Activated CD4-positive, alpha-beta T cell treated with anti-CD3 and anti-CD28 coated beads for 36 hours (primary cell): ENCODE measurements at regions not wholly inside any gene's neighbourhood (a gene's known extent, or its start where the extent isn't known, plus 50 kb on each side); places are given as distances from the start of the nearest gene placed in this dataset.
"Not testable (repeated sequence)": the region's sequence is repeated elsewhere in the genome, so short reads cannot be mapped to it uniquely, and the experiment has no call there.

Experiments
- ATAC-seq: fragments of 200-7000 bp; cut with Tn5 transposase; one replicate; pipeline ENCODE4 v1.10.0; 2021; ENCODE audit warnings: mild to moderate bottlenecking, moderate library complexity
- CTCF ChIA-PET: fragments of 350-600 bp; sonication (Branson Sonifier 250); formaldehyde crosslinking; loops from one replicate; lab custom pipeline; 2021; ENCODE audit warnings: antibody characterized with exemption; lab: Charles Lee
- POLR2A ChIA-PET: fragments of 350-600 bp; sonication (Branson Sonifier 250); formaldehyde crosslinking; loops from one replicate; lab custom pipeline; 2021; ENCODE audit warnings: antibody characterized with exemption, inconsistent platforms; lab: Charles Lee
- DNase-seq: peaks from one replicate; pipeline ENCODE4 v3.0.0-alpha.2; 2020
- H3K27ac Mint-ChIP-seq: one replicate; pipeline ENCODE4 v1.8.0; 2021; ENCODE audit warnings: mixed read lengths
- H3K27me3 Mint-ChIP-seq: one replicate; pipeline ENCODE4 v1.8.0; 2021; ENCODE audit warnings: mixed read lengths
- H3K36me3 Mint-ChIP-seq: one replicate; pipeline ENCODE4 v1.8.0; 2021; ENCODE audit warnings: low read depth, mixed read lengths
- H3K4me1 Mint-ChIP-seq: one replicate; pipeline ENCODE4 v1.8.0; 2021; ENCODE audit warnings: mixed read lengths
- H3K4me3 Mint-ChIP-seq: one replicate; pipeline ENCODE4 v1.8.0; 2021; ENCODE audit warnings: mild to moderate bottlenecking, moderate library complexity, mixed read lengths
- H3K9me3 Mint-ChIP-seq: one replicate; pipeline ENCODE4 v1.8.0; 2021; ENCODE audit warnings: low read depth, mixed read lengths
- intact Hi-C, 2 experiments: fragments of 100-400 bp; cut with DNase I in 1 of 2; cut with micrococcal nuclease in 1 of 2; formaldehyde crosslinking; loops; one replicate each; pipeline versions ENCODE4 v1.14.2 to v1.15.1; 2022 to 2024; cut with DNase I, micrococcal nuclease

GRCh38 chr2:211204456-211204855 lies 648.1 kb downstream of the CPS1 start:
- DNase-seq (no peak), ATAC-seq (no peak)
- H3K27me3 Mint-ChIP-seq = no peaks in the 10 kb centered on the region
- ChIA-PET CTCF (no interaction called here), POLR2A (no interaction called here)
- intact Hi-C loops = no loop called here
- no peak overlapping the region for H3K4me3 Mint-ChIP-seq
- H3K27ac Mint-ChIP-seq = no peak overlapping the region
- no peaks in the 10 kb centered on the region for H3K9me3 Mint-ChIP-seq
- H3K4me1 Mint-ChIP-seq = no peaks in the 10 kb centered on the region
- H3K36me3 Mint-ChIP-seq = no peaks in the 10 kb centered on the region

DNA sequence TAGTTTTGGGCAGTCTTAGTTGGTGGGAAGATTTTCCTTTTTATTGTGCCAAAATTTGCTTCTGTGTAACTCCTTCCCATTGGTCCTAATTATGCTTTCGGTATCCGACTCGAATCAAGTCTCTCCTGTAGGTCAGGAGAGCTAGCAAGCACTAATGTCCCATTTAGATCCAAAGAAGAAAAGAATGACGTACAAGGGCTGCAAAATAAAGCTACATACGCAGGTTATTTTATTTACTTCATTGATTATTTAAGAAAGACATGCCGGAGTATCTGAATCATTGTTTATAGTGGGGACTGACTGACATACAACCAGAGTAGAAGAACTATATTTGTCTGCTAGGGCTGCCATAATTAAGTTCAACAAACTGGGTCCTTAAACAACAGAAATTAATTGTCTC lies 648.5 kb downstream of the CPS1 start:
- POLR2A ChIA-PET = no interaction called here
- ATAC-seq (no peak), DNase-seq (no peak)
- CTCF ChIA-PET = no interaction called here
- Mint-ChIP-seq H3K4me3 (no peak overlapping the region), H3K4me1 (no peaks in the 10 kb centered on the region), H3K36me3 (no peaks in the 10 kb centered on the region), H3K27ac (no peak overlapping the region), H3K27me3 (no peaks in the 10 kb centered on the region), H3K9me3 (no peaks in the 10 kb centered on the region)
- intact Hi-C loops = no loop called here

- H3K27me3 Mint-ChIP-seq = no peaks in the 10 kb centered on the region
- DNase-seq = no peak
- intact Hi-C loops = no loop called here
- ATAC-seq = no peak
- H3K27ac Mint-ChIP-seq = no peak overlapping the region
- H3K4me1 Mint-ChIP-seq = no peaks in the 10 kb centered on the region
- H3K36me3 Mint-ChIP-seq = no peaks in the 10 kb centered on the region
- H3K4me3 Mint-ChIP-seq = no peak overlapping the region
- CTCF ChIA-PET = no interaction called here
- H3K9me3 Mint-ChIP-seq = no peaks in the 10 kb centered on the region
- POLR2A ChIA-PET = no interaction called here
Measured at GRCh38 chr2:211205358-211205757, 649.0 kb downstream of the CPS1 start.

DNA sequence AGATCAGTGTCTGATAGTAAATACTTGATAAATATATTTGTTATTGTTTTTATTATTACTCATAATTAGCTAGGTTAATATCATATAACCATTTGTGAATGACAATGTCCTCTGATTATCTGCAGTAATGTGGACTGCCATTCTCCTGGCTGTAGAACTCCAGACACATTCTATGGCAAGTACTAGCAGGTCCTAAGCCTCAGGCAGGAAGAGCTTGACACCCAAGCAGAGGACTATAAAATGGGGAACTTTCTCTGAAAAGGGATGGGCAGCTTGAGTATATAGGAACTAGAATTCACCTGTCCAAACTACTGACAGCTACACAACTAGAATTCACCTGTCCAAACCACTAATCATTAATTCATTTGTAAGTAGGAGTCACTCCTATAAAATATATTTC lies 649.4 kb downstream of the CPS1 start:
- intact Hi-C loops = no loop called here
- DNase-seq (no peak), ATAC-seq (no peak)
- Mint-ChIP-seq H3K36me3 (no peaks in the 10 kb centered on the region), H3K27me3 (no peaks in the 10 kb centered on the region), H3K9me3 (no peaks in the 10 kb centered on the region), H3K4me1 (no peaks in the 10 kb centered on the region), H3K27ac (no peak overlapping the region), H3K4me3 (no peak overlapping the region)
- POLR2A ChIA-PET = no interaction called here
- CTCF ChIA-PET = no interaction called here

DNA sequence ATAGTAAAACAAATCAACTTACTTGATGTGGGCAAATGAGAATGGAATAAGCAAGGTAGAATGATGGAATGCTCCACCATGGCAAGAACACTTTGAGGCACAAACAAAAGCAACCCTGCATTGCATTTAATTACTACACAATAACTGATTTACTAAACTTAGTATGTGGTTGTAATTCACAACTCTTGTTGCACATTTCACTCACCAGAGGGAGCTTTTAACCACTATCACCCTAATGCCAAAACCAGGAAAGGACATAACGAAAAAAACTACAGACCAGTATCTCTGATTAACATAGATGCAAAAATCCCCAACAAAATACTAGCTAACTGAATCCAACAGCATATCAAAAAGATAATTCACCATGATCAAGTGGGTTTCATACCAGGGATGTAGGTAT lies 659.8 kb downstream of the CPS1 start:
- Mint-ChIP-seq H3K9me3 (peaks cover 9% of the 10 kb centered on the region), H3K4me1 (no peaks in the 10 kb centered on the region), H3K36me3 (no peaks in the 10 kb centered on the region), H3K27me3 (no peaks in the 10 kb centered on the region), H3K4me3 (no peak overlapping the region), H3K27ac (no peak overlapping the region)
- DNase-seq (no peak), ATAC-seq (no peak)
- ChIA-PET POLR2A (no interaction called here), CTCF (no interaction called here)
- intact Hi-C loops = no loop called here

DNA sequence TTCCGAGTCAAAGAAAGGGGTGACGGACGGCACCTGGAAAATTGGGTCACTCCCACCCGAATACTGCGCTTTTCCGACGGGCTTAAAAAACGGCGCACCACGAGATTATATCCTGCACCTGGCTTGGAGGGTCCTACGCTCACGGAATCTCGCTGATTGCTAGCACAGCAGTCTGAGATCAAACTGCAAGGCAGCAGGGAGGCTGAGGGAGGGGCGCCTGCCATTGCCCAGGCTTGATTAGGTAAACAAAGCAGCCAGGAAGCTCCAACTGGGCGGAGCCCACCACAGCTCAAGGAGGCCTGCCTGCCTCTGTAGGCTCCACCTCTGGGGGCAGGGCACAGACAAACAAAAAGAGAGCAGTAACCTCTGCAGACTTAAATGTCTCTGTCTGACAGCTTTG lies 663.1 kb downstream of the CPS1 start:
- H3K4me1 Mint-ChIP-seq, DNase-seq, H3K27ac Mint-ChIP-seq, POLR2A ChIA-PET, H3K9me3 Mint-ChIP-seq, H3K4me3 Mint-ChIP-seq, H3K36me3 Mint-ChIP-seq, intact Hi-C loops, H3K27me3 Mint-ChIP-seq, ATAC-seq, CTCF ChIA-PET: not testable (repeated sequence)

- H3K4me3 Mint-ChIP-seq = no peak overlapping the region
- H3K27ac Mint-ChIP-seq = no peak overlapping the region
- intact Hi-C loops = no loop called here
- no peak for DNase-seq
- H3K27me3 Mint-ChIP-seq = no peaks in the 10 kb centered on the region
- no peaks in the 10 kb centered on the region for H3K36me3 Mint-ChIP-seq
- ATAC-seq = no peak
- H3K9me3 Mint-ChIP-seq = peaks cover 3% of the 10 kb centered on the region
- POLR2A ChIA-PET = no interaction called here
- H3K4me1 Mint-ChIP-seq = no peaks in the 10 kb centered on the region
- CTCF ChIA-PET = no interaction called here
Measured at GRCh38 chr2:211225784-211226183, 669.4 kb downstream of the CPS1 start.

DNA sequence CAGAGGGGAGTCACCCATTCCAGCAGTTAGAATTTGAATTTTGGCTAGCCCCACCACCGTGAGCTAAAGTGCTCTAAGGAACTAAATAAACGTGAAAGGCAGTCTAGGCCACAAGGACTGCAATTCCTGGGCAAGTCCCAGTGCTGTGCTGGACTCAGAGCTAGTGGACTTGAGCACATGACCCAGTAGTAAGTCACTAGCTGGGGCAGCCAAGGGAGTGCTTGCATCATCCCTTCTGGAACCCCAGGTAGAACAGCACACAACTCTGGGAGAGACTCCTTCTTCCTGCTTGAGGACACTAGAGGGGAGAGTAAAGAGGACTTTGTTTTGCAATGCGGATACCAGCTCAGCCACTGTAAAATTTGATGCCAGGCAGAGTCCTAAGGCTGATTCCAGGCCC lies 672.2 kb downstream of the CPS1 start:
- DNase-seq = no peak
- H3K27me3 Mint-ChIP-seq = no peaks in the 10 kb centered on the region
- H3K4me1 Mint-ChIP-seq = no peaks in the 10 kb centered on the region
- H3K36me3 Mint-ChIP-seq = no peaks in the 10 kb centered on the region
- H3K4me3 Mint-ChIP-seq = no peak overlapping the region
- no peak for ATAC-seq
- H3K9me3 Mint-ChIP-seq = peaks cover 3% of the 10 kb centered on the region
- intact Hi-C loops = no loop called here
- POLR2A ChIA-PET = no interaction called here
- CTCF ChIA-PET = no interaction called here
- no peak overlapping the region for H3K27ac Mint-ChIP-seq

DNA sequence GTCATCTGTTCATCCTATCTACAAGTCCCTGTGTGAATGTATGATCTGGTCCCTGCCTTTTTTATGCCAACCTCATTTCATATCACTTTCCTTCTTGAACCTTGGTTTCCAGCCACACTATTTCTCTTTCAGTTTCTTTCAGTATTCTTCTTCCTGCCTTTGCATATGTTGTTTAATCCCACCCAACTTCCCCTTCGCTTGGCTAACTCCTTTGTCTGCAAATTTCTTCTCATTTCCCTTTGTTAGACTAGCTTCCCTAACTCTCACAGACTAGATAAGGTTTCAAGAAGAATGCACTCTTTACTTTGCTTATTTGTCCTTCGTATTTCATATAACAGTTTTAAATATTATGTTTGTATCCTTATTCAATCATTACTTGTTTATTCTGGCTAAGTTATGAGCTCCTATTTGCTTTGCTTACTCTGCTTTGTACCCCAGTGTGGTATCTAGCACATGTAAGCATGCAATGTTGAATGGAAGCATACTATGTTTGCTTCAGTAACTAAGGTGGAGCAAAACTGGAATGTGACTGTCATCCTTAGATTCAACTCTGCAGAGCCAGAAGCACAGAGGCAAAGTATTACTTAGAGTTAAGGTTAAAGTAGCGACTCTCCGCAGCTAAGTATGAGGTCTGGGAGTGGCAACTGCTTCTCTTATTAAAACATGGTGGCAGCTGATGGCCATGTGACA lies 681.3 kb downstream of the CPS1 start:
- no peaks in the 10 kb centered on the region for H3K4me1 Mint-ChIP-seq
- ATAC-seq (no peak), DNase-seq (no peak)
- ChIA-PET POLR2A (no interaction called here), CTCF (no interaction called here)
- no peaks in the 10 kb centered on the region for H3K27me3 Mint-ChIP-seq
- intact Hi-C loops = no loop called here
- H3K27ac Mint-ChIP-seq = no peak overlapping the region
- peaks cover 2% of the 10 kb centered on the region for H3K9me3 Mint-ChIP-seq
- no peak overlapping the region for H3K4me3 Mint-ChIP-seq
- no peaks in the 10 kb centered on the region for H3K36me3 Mint-ChIP-seq

DNA sequence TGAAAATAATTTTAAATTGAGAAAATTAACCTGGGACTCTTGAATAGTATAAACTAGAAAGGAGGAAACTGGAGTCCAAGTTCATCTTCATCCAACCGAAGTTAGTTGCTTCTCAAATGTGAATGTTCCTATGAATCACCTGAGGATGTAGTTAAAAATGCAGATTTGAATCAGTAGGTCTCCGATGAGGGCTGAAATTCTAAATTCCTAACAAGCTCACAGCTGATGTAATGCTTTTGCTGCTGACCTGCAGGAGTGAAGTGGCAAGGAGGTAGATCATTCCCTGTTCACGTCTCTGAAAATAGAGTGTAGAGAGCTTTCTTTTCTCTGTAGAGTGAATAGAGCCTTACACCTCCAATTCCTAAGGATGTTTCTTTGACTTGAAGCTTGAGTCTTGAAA lies 685.5 kb downstream of the CPS1 start:
- CTCF ChIA-PET = no interaction called here
- Mint-ChIP-seq H3K27me3 (no peaks in the 10 kb centered on the region), H3K36me3 (no peaks in the 10 kb centered on the region), H3K9me3 (peaks cover 2% of the 10 kb centered on the region), H3K27ac (no peak overlapping the region), H3K4me1 (no peaks in the 10 kb centered on the region), H3K4me3 (no peak overlapping the region)
- POLR2A ChIA-PET = no interaction called here
- no peak for DNase-seq
- intact Hi-C loops = no loop called here
- no peak for ATAC-seq

DNA sequence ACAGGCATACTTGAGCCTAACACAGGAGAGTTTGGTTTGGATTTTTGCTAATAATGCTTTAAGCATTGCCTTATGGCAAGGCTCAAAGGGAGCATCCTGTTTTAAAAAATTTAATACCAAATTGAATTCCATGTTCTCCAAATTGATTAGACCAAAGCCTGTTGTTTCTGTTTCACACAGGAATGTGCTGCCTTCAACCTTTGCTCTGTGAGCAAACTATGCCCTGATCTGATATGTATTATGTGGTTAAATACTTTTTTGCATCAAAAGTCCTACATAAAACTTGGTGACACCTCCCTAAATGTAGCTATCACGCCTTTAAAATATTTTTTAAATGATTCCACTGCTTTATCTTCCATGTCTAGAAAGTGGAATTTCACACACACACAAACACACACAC lies 691.4 kb downstream of the CPS1 start:
- no peak overlapping the region for H3K4me3 Mint-ChIP-seq
- H3K36me3 Mint-ChIP-seq = no peaks in the 10 kb centered on the region
- no peaks in the 10 kb centered on the region for H3K27me3 Mint-ChIP-seq
- intact Hi-C loops = no loop called here
- CTCF ChIA-PET = no interaction called here
- H3K9me3 Mint-ChIP-seq = no peaks in the 10 kb centered on the region
- no peak overlapping the region for H3K27ac Mint-ChIP-seq
- DNase-seq (no peak), ATAC-seq (no peak)
- POLR2A ChIA-PET = no interaction called here
- no peaks in the 10 kb centered on the region for H3K4me1 Mint-ChIP-seq

DNA sequence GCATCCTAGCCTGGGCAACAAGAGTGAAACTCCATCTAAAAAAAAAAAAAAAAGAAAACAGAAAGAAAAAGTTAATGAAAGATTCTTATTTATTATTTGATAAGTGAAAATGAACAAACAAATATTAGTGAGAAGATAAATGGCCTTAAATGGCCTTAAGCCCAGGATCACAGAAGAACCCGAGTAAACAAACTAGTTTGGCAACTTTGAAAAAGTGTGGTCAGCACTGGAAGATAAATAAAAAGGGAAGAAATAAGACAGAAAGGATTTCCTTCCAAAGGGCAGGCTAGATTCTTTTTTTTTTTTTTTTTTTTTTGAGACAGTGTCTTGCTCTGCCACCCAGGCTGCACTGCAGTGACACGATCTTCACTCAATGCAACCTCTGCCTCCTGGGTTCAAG lies 692.4 kb downstream of the CPS1 start:
- H3K9me3 Mint-ChIP-seq = no peaks in the 10 kb centered on the region
- ChIA-PET POLR2A (no interaction called here), CTCF (no interaction called here)
- no peak overlapping the region for H3K27ac Mint-ChIP-seq
- H3K36me3 Mint-ChIP-seq = no peaks in the 10 kb centered on the region
- intact Hi-C loops = no loop called here
- no peaks in the 10 kb centered on the region for H3K4me1 Mint-ChIP-seq
- no peak for ATAC-seq
- H3K4me3 Mint-ChIP-seq = no peak overlapping the region
- no peak for DNase-seq
- H3K27me3 Mint-ChIP-seq = no peaks in the 10 kb centered on the region

- no peak overlapping the region for H3K27ac Mint-ChIP-seq
- H3K27me3 Mint-ChIP-seq = no peaks in the 10 kb centered on the region
- DNase-seq (no peak), ATAC-seq (no peak)
- intact Hi-C loops = no loop called here
- POLR2A ChIA-PET = no interaction called here
- H3K9me3 Mint-ChIP-seq = no peaks in the 10 kb centered on the region
- CTCF ChIA-PET = no interaction called here
- H3K4me1 Mint-ChIP-seq = no peaks in the 10 kb centered on the region
- no peaks in the 10 kb centered on the region for H3K36me3 Mint-ChIP-seq
- no peak overlapping the region for H3K4me3 Mint-ChIP-seq
Measured at GRCh38 chr2:211251016-211251415, 694.6 kb downstream of the CPS1 start.
